IMR-90 (cell line): ENCODE measurements at regions not wholly inside any gene's neighbourhood (a gene's known extent, or its start where the extent isn't known, plus 50 kb on each side); places are given as distances from the start of the nearest gene placed in this dataset.

ENCODE experiments used
- ATAC-seq: fragments of 200-7000 bp; cut with Tn5 transposase; 2 replicates; pipeline ENCODE4 v1.9.1; 2020; ENCODE audit warnings: low read depth, mild to moderate bottlenecking, moderate library complexity
- BruUV-seq: library from RNA; stranded (reverse); fragments of 400-500 nt; replicated peaks from 2 replicates; lab custom pipeline; 2021; lab: Mats Ljungman, UMichigan
- CTCF ChIA-PET: fragments of 300-600 bp; formaldehyde crosslinking; extraction: SDS; loops from one replicate; lab custom pipeline; 2021; ENCODE audit warnings: antibody characterized with exemption; lab: Yijun Ruan, JAX
- POLR2A ChIA-PET: fragments of 300-600 bp; sonication (Branson Sonifier 250); formaldehyde crosslinking; loops from one replicate; lab custom pipeline; 2022; ENCODE audit warnings: antibody characterized with exemption; ENCODE audit not compliant: unreplicated experiment; lab: Charles Lee
- DNase-seq: peaks from one replicate; pipeline ENCODE4 v3.0.0; 2013
- H2AFZ ChIP-seq: replicated peaks from 2 replicates; pipeline ENCODE3; 2013; ENCODE audit warnings: low read length, mild to moderate bottlenecking; ENCODE audit not compliant: poor library complexity
- H2AK5ac ChIP-seq: 2 replicates; pipeline ENCODE4 v1.6.1; 2013; ENCODE audit warnings: low read depth, low read length, inconsistent platforms
- H2AK9ac ChIP-seq: replicated peaks from 2 replicates; pipeline ENCODE3; 2013; ENCODE audit warnings: mild to moderate bottlenecking, low read depth, low read length, moderate library complexity; ENCODE audit not compliant: poor library complexity
- H2BK120ac ChIP-seq: 2 replicates; pipeline ENCODE4 v1.6.1; 2013; ENCODE audit warnings: low read depth, low read length, inconsistent platforms
- H2BK15ac ChIP-seq: 3 replicates; pipeline ENCODE4 v1.6.1; 2013; ENCODE audit warnings: low read depth, low read length, inconsistent platforms
- H2BK20ac ChIP-seq: 2 replicates; pipeline ENCODE4 v1.6.1; 2013; ENCODE audit warnings: low read depth, mild to moderate bottlenecking, inconsistent platforms, low read length, moderate library complexity
- H2BK5ac ChIP-seq: 2 replicates; pipeline ENCODE4 v1.6.1; 2013; ENCODE audit warnings: mild to moderate bottlenecking, low read depth, low read length, inconsistent platforms; ENCODE audit not compliant: poor library complexity, severe bottlenecking
- H3K14ac ChIP-seq: replicated peaks from 2 replicates; pipeline ENCODE4 v1.6.1; 2013; ENCODE audit warnings: low read depth, low read length, inconsistent platforms
- H3K18ac ChIP-seq: 2 replicates; pipeline ENCODE4 v1.6.1; 2013; ENCODE audit warnings: low read depth, low read length, control low read depth
- H3K23ac ChIP-seq: 2 replicates; pipeline ENCODE4 v1.6.1; 2013; ENCODE audit warnings: low read depth, low read length, inconsistent platforms
- H3K27ac ChIP-seq: 2 replicates; pipeline ENCODE4 v1.5.1; 2013; ENCODE audit warnings: mild to moderate bottlenecking, control low read depth, low read length; ENCODE audit not compliant: insufficient read depth
- H3K27me3 ChIP-seq: 2 replicates; pipeline ENCODE4 v1.6.1; 2013; ENCODE audit warnings: low read length; ENCODE audit not compliant: control insufficient read depth, insufficient read depth
- H3K36me3 ChIP-seq: 2 replicates; pipeline ENCODE4 v1.6.1; 2013; ENCODE audit warnings: low read length, mixed read lengths; ENCODE audit not compliant: control insufficient read depth, insufficient read depth
- H3K4ac ChIP-seq: 2 replicates; pipeline ENCODE4 v1.6.1; 2013; ENCODE audit warnings: low read depth, low read length, inconsistent platforms
- H3K4me1 ChIP-seq: 2 replicates; pipeline ENCODE4 v1.6.1; 2013; ENCODE audit warnings: low read length, mixed read lengths; ENCODE audit not compliant: control insufficient read depth, insufficient read depth
- H3K4me2 ChIP-seq: 2 replicates; pipeline ENCODE4 v1.6.1; 2013; ENCODE audit warnings: low read depth, mild to moderate bottlenecking, control low read depth, low read length, moderate library complexity
- H3K4me3 ChIP-seq: 2 replicates; pipeline ENCODE4 v1.5.1; 2013; ENCODE audit warnings: low read depth, mild to moderate bottlenecking, control low read depth, low read length, moderate library complexity; ENCODE audit not compliant: insufficient read depth
- H3K56ac ChIP-seq: 2 replicates; pipeline ENCODE4 v1.6.1; 2013; ENCODE audit warnings: low read length, inconsistent platforms; ENCODE audit not compliant: insufficient read depth; ENCODE audit errors: extremely low read depth
- H3K79me1 ChIP-seq, 2 experiments: 2 replicates each; pipeline ENCODE4 v1.6.1; 2013; ENCODE audit warnings: low read length in 2 of 2, inconsistent platforms in 1 of 2, low read depth in 1 of 2
- H3K9ac ChIP-seq: 2 replicates; pipeline ENCODE4 v1.6.1; 2013; ENCODE audit warnings: low read depth, low read length, control low read depth
- H3K9me1 ChIP-seq: 2 replicates; pipeline ENCODE4 v1.6.1; 2013; ENCODE audit warnings: low read length, inconsistent platforms; ENCODE audit not compliant: insufficient read depth
- H3K9me3 ChIP-seq: 2 replicates; pipeline ENCODE4 v1.6.1; 2013; ENCODE audit warnings: low read length; ENCODE audit not compliant: control insufficient read depth, insufficient read depth
- H4K20me1 ChIP-seq: 2 replicates; pipeline ENCODE4 v1.6.1; 2013; ENCODE audit warnings: low read length, inconsistent platforms; ENCODE audit not compliant: insufficient read depth
- H4K5ac ChIP-seq: 2 replicates; pipeline ENCODE4 v1.6.1; 2013; ENCODE audit warnings: mild to moderate bottlenecking, low read depth, low read length, control low read depth
- H4K8ac ChIP-seq, 2 experiments: 2 replicates each; pipeline ENCODE4 v1.6.1; 2013; ENCODE audit warnings: low read depth in 2 of 2, low read length in 2 of 2, control low read depth in 1 of 2, inconsistent platforms in 1 of 2
- H4K91ac ChIP-seq: 2 replicates; pipeline ENCODE4 v1.6.1; 2013; ENCODE audit warnings: low read depth, low read length, inconsistent platforms; ENCODE audit not compliant: insufficient read depth
- FOS ChIP-seq: fragments of 150-350 bp; IDR thresholded peaks from 2 replicates; pipeline ENCODE4 v1.6.1; 2016; ENCODE audit warnings: low read depth, low read length
- MAFK ChIP-seq: IDR thresholded peaks from 2 replicates; pipeline ENCODE4 v1.6.1; 2012; ENCODE audit warnings: low read depth, low read length, improper control_type of control experiment
- MAZ ChIP-seq: IDR thresholded peaks from 2 replicates; pipeline ENCODE4 v1.6.1; 2012; ENCODE audit warnings: low read depth, mild to moderate bottlenecking, low read length, improper control_type of control experiment, moderate library complexity, borderline replicate concordance
- MXI1 ChIP-seq: IDR thresholded peaks from 2 replicates; pipeline ENCODE4 v1.6.1; 2012; ENCODE audit warnings: low read depth, mild to moderate bottlenecking, low read length, moderate library complexity, borderline replicate concordance
- RAD21 ChIP-seq: IDR thresholded peaks from 2 replicates; pipeline ENCODE4 v1.6.1; 2012; ENCODE audit warnings: low read length, improper control_type of control experiment
- RFX5 ChIP-seq: IDR thresholded peaks from 2 replicates; pipeline ENCODE4 v1.8.0; 2012; ENCODE audit warnings: low read depth, mild to moderate bottlenecking, low read length, moderate library complexity
- SMC3 ChIP-seq: fragments of 150-350 bp; IDR thresholded peaks from 2 replicates; pipeline ENCODE4 v1.6.1; 2016; ENCODE audit warnings: low read depth, mild to moderate bottlenecking, antibody characterized with exemption, low read length, moderate library complexity
- dilution Hi-C: fragments of 300-500 bp; cut with HindIII; formaldehyde crosslinking; loops from one replicate; pipeline ENCODE4 v1.14.3; 2018; ENCODE audit warnings: low sequenced_read_pairs; ENCODE audit not compliant: unreplicated experiment
- in situ Hi-C: fragments of 300-500 bp; cut with MboI; formaldehyde crosslinking; loops from 3 replicates; pipeline ENCODE4 v1.14.3; 2019; ENCODE audit warnings: low sequenced_read_pairs, inconsistent platforms, mixed read lengths
- intact Hi-C: fragments of 100-400 bp; cut with micrococcal nuclease; formaldehyde crosslinking; loops from 2 replicates; pipeline ENCODE4 v1.10.0; 2022
- TF ChIP-seq, protein P1 (sequence below): fragments of 150-350 bp; IDR thresholded peaks from 2 replicates; pipeline ENCODE4 v1.6.1; 2016; ENCODE audit warnings: low read depth, mild to moderate bottlenecking, low read length, moderate library complexity, borderline replicate concordance

DNA sequence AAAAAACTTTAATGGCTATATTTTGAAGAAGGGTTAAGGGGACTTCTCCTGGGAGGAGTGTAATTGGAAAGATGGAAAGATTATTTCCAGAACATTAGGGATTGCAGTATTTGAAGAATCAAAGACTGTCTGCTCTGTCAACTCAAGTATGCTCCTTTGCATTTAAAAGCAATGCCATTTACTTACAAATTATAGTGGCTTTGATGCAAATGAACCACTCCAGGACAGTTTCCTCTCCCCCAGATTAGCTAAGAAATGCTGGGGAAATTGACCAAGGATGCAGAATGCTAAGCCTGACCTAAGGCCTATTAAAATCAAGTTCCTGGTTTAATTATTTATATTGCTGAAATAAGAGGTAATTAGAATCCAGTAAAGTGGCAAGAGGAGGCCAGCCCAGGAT, 110.5 kb upstream of the CAMK1G start:
- DNase-seq: no peak
- Histone ChIP-seq H4K20me1 (no peaks in the 10 kb centered on the region), H3K4ac (no peak overlapping the region), H3K9ac (no peak overlapping the region), H2AFZ (no peak overlapping the region), H3K4me1 (no peaks in the 10 kb centered on the region), H3K9me1 (no peaks in the 10 kb centered on the region), H3K79me1 (no peaks in the 10 kb centered on the region), H3K9me3 (no peaks in the 10 kb centered on the region), H3K4me3 (no peak overlapping the region), H2AK9ac (no peak overlapping the region), H3K14ac (no peak overlapping the region), H2AK5ac (no peak overlapping the region), H2BK5ac (no peak overlapping the region), H4K91ac (no peak overlapping the region), H3K4me2 (no peak overlapping the region), H3K27ac (no peak overlapping the region), H3K56ac (no peak overlapping the region), H3K36me3 (no peaks in the 10 kb centered on the region), H2BK15ac (no peak overlapping the region), H2BK20ac (no peak overlapping the region), H2BK120ac (no peak overlapping the region), H4K8ac (no peak overlapping the region), H3K18ac (no peak overlapping the region), H3K27me3 (no peaks in the 10 kb centered on the region), H4K5ac (no peak overlapping the region), H3K23ac (no peak overlapping the region)
- ChIA-PET POLR2A (no interaction called here), CTCF (no interaction called here)
- BruUV-seq: no TSS peak
- TF ChIP-seq MAFK: no peak
- no peak for TF ChIP-seq SMC3
- TF ChIP-seq, protein P1, sequence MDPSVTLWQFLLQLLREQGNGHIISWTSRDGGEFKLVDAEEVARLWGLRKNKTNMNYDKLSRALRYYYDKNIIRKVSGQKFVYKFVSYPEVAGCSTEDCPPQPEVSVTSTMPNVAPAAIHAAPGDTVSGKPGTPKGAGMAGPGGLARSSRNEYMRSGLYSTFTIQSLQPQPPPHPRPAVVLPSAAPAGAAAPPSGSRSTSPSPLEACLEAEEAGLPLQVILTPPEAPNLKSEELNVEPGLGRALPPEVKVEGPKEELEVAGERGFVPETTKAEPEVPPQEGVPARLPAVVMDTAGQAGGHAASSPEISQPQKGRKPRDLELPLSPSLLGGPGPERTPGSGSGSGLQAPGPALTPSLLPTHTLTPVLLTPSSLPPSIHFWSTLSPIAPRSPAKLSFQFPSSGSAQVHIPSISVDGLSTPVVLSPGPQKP: no peak
- no peak for TF ChIP-seq FOS
- no peak for TF ChIP-seq MAZ
- no peak for TF ChIP-seq RAD21
- TF ChIP-seq MXI1: no peak
- no peak for TF ChIP-seq RFX5
- intact Hi-C loops (no loop called here), dilution Hi-C loops (no loop called here), in situ Hi-C loops (no loop called here)
- ATAC-seq: no peak
